Heart right ventricle (tissue), 16 donors: ENCODE measurements at regions not wholly inside any gene's neighbourhood (a gene's known extent, or its start where the extent isn't known, plus 50 kb on each side); places are given as distances from the start of the nearest gene placed in this dataset.

ENCODE experiments used
- ATAC-seq, 8 donors: fragments of 200-7000 bp; cut with Tn5 transposase; one replicate each; pipeline ENCODE4 v1.9.1; 2020; ENCODE audit warnings: mild to moderate bottlenecking in 8 of 8, moderate library complexity in 8 of 8, moderate number of reproducible peaks in 1 of 8
- DNase-seq, 2 donors: peaks; one replicate each; pipeline ENCODE4 v3.0.0-alpha.2; 2020
- H3K27ac ChIP-seq, 10 donors: fragments of 200-600 bp; sonication (generic) in 2 of 10; one replicate each; pipeline versions ENCODE4 v1.5.0 to v1.8.0; 2020 to 2022; ENCODE audit warnings: mild to moderate bottlenecking in 3 of 10
- H3K27me3 ChIP-seq, 7 donors: fragments of 200-600 bp; one replicate each; pipeline ENCODE4 v1.8.0; 2021 to 2022; ENCODE audit warnings: mild to moderate bottlenecking in 2 of 7
- H3K36me3 ChIP-seq, 9 donors: fragments of 200-600 bp; sonication (generic) in 1 of 9; one replicate each; pipeline versions ENCODE4 v1.5.0 to v1.8.0; 2020 to 2022; ENCODE audit warnings: mild to moderate bottlenecking in 2 of 9
- H3K4me1 ChIP-seq, 9 donors: fragments of 200-600 bp; sonication (generic) in 1 of 9; one replicate each; pipeline versions ENCODE4 v1.5.0 to v1.8.0; 2020 to 2022; ENCODE audit warnings: mild to moderate bottlenecking in 4 of 9
- H3K4me3 ChIP-seq, 10 donors: fragments of 200-600 bp; sonication (generic) in 2 of 10; one replicate each; pipeline versions ENCODE4 v1.5.0 to v1.8.0; 2020 to 2022; ENCODE audit warnings: mild to moderate bottlenecking in 7 of 10, moderate library complexity in 2 of 10
- H3K9me3 ChIP-seq, 11 donors: fragments of 200-600 bp in 10 of 11; sonication (generic) in 2 of 11; one replicate each; pipeline versions ENCODE4 v1.5.0 to v1.8.0; 2013 to 2022; ENCODE audit warnings: mild to moderate bottlenecking in 2 of 11, control low read depth in 1 of 11, moderate library complexity in 1 of 11
- CTCF ChIP-seq, 9 donors: fragments of 200-600 bp; sonication (generic) in 2 of 9; IDR thresholded peaks; one replicate each; pipeline versions ENCODE4 v1.5.0 to v1.8.0; 2021 to 2022; ENCODE audit warnings: antibody characterized with exemption in 9 of 9, mild to moderate bottlenecking in 5 of 9, moderate library complexity in 1 of 9
- WGBS, 2 donors: extraction: QIAGEN DNeasy Blood & Tissue Kit; methylation state at CpG; one replicate each; pipeline ENCODE4 v1.1.7; 2013; ENCODE audit warnings: inconsistent platforms in 1 of 2; 5-methylcytosine and 5-hydroxymethylcytosine counted together
- intact Hi-C, 10 donors: fragments of 100-400 bp; cut with DNase I; formaldehyde crosslinking; loops; one replicate each; pipeline versions ENCODE4 v1.11.1 to v1.14.2; 2022
- donor health status: Arrhythmogenic right ventricular cardiomyopathy.
- donor health status: ischemic (EF 13 %, LVEDD 7.1; RV severe dilation, severe dysfunction).
- donor health status: healthy with polysubstance abuse.
- donor health status: DM: no; HTN: yes; CAD: no.
- donor health status: DM: no; HTN: no; CAD: no.
- donor health status: ischemic (EF 25% LVEDD 6.9; RV normal size, moderate dysfunction).
- donor health status: ischemic (EF 25% LVEDD 5.7; RV mildly dilated, moderate dysfunction).
- donor health status: healthy.
- donor health status: DM: yes; HTN: yes; CAD: no.
- donor health status: Ischemic cardiomyopathy.
- donor health status: ischemic (EF 35%, LVEDD 5.7; RV mildly dilated, moderate dysfunction).
- donor health status: nonischemic (EF 11% LVEDD 7.7; RV severe dilation, severe dysfunction).
- donor health status: DM: yes; HTN: yes; CAD: no.
- donor health status: PGD.
- donor health status: ischemic (EF 29% LVEDD 5.4; RV normal size, mild dysfunction).
- donor health status: nonischemic (EF 23%, LVEDD 6.1; RV moderate dilation, normal function).

- ATAC-seq (no peak), DNase-seq (no peak)
- Histone ChIP-seq H3K4me1 (peaks cover 0 to 4% (median 0%) of the 10 kb centered on the region in 9 donors), H3K9me3 (peaks cover 0 to 5% (median 0%) of the 10 kb centered on the region in 11 donors), H3K4me3 (no peak overlapping the region), H3K27me3 (no peaks in the 10 kb centered on the region), H3K36me3 (no peaks in the 10 kb centered on the region), H3K27ac (no peak overlapping the region)
- WGBS, 2 donors: 100% methylated on average over 1 of the region's 1 CpG
- TF ChIP-seq CTCF (IDR thresholded peaks at IDR 0.05): no peak
- intact Hi-C loops: no loop called here
These were observed 1551.7 kb upstream of the SLC39A10 start for GRCh38 chr2:194105358-194105757.

- Histone ChIP-seq H3K27me3 (no peaks in the 10 kb centered on the region), H3K9me3 (peaks cover 0 to 5% (median 0%) of the 10 kb centered on the region in 11 donors), H3K27ac (no peak overlapping the region), H3K4me1 (peaks cover 0 to 4% (median 0%) of the 10 kb centered on the region in 9 donors), H3K36me3 (no peaks in the 10 kb centered on the region), H3K4me3 (no peak overlapping the region)
- ATAC-seq: peak in 2 of 8 donors; percentile 20 to 46
- no peak for DNase-seq
- intact Hi-C loops: no loop called here
- TF ChIP-seq CTCF (IDR thresholded peaks at IDR 0.05): no peak
These were observed 1552.3 kb upstream of the SLC39A10 start for GRCh38 chr2:194104687-194105086.

- Histone ChIP-seq H3K9me3 (peaks cover 0 to 5% (median 0%) of the 10 kb centered on the region in 11 donors), H3K27me3 (no peaks in the 10 kb centered on the region), H3K4me3 (no peak overlapping the region), H3K36me3 (no peaks in the 10 kb centered on the region), H3K27ac (no peak overlapping the region), H3K4me1 (peaks cover 0 to 4% (median 0%) of the 10 kb centered on the region in 9 donors)
- ATAC-seq: no peak
- no peak for TF ChIP-seq CTCF (IDR thresholded peaks at IDR 0.05)
- WGBS, 2 donors: 54 to 71% methylated on average over 2 of the region's 2 CpGs
- intact Hi-C loops: no loop called here
- no peak for DNase-seq
These were observed 1552.9 kb upstream of the SLC39A10 start for GRCh38 chr2:194103941-194104659.

- WGBS, 2 donors: 89 to 93% methylated on average over 2 of the region's 2 CpGs
- no peak for ATAC-seq
These were observed 1554.5 kb upstream of the SLC39A10 start for GRCh38 chr2:194102546-194102945.

More at GRCh38 chr2:194102546-194102945, 1554.5 kb upstream of the SLC39A10 start:
- intact Hi-C loops: no loop called here
- Histone ChIP-seq H3K4me1 (peaks cover 0 to 4% (median 0%) of the 10 kb centered on the region in 9 donors), H3K36me3 (no peaks in the 10 kb centered on the region), H3K4me3 (no peak overlapping the region), H3K9me3 (peaks cover 0 to 5% (median 0%) of the 10 kb centered on the region in 11 donors), H3K27ac (no peak overlapping the region), H3K27me3 (no peaks in the 10 kb centered on the region)
- no peak for TF ChIP-seq CTCF (IDR thresholded peaks at IDR 0.05)
- no peak for DNase-seq
